Fibroblast of the conjunctiva (primary cell): ENCODE measurements at regions not wholly inside any gene's neighbourhood (a gene's known extent, or its start where the extent isn't known, plus 50 kb on each side); places are given as distances from the start of the nearest gene placed in this dataset.
"Not testable (repeated sequence)": the region's sequence is repeated elsewhere in the genome, so short reads cannot be mapped to it uniquely, and the experiment has no call there.

Source experiments
- DNase-seq: peaks from one replicate; pipeline ENCODE4 v3.0.0-alpha.2; 2010; ENCODE audit warnings: low read depth

- DNase-seq, result no peak
Measured at GRCh38 chr14:86987966-86988365, 1005.0 kb downstream of the GALC start.

- DNase-seq, result no peak
Measured at GRCh38 chr14:86973177-86973576, 1019.8 kb downstream of the GALC start.

GRCh38 chr14:86971292-86971691 is 1021.7 kb downstream of the GALC start:
- DNase-seq, result no peak

GRCh38 chr14:86961106-86961716 is 1031.8 kb downstream of the GALC start:
- DNase-seq, result no peak

- no peak for DNase-seq
Measured at GRCh38 chr14:86955771-86956354, 1037.1 kb downstream of the GALC start.

DNA sequence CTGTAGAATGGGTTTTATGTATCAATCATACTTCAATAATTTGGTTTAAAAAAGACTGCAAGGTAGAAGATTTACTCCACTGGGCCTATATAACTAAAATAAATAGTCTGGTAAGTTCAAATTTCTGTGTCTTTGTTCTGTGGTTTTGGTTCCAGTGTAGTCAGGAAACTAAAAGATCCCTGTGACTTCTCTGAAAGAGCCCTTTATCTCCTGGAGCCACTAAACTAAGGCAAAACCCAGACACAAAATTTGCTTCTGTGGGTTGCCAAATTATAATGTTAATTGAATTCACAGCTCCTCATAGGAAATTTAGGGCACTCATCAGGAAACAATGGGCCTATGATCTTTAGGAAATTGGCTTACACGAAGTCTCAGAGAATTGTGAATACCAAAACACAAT is 1038.4 kb downstream of the GALC start:
- DNase-seq, result no peak

DNA sequence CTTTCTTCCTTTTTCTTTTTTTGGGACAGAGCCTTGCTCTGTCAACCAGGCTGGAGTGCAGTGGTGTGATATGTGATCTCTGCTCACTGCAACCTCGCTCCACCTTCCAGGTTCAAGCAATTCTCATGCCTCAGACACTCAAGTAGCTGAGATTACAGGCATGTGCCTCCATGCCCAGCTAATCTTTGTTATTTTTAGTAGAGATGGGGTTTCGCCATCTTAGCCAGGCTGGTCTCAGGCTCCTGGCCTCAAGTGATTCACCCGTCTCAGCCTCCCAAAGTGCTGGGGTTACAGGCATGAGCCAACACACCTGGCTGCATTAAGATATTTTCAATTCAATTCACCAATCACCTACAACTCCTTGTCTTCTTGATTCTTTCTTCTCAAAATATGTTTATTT is 1046.5 kb downstream of the GALC start:
- DNase-seq, result no peak

GRCh38 chr14:86944434-86944833 is 1048.5 kb downstream of the GALC start:
- DNase-seq, result no peak

GRCh38 chr14:86943391-86944365 is 1049.3 kb downstream of the GALC start:
- no peak for DNase-seq

DNA sequence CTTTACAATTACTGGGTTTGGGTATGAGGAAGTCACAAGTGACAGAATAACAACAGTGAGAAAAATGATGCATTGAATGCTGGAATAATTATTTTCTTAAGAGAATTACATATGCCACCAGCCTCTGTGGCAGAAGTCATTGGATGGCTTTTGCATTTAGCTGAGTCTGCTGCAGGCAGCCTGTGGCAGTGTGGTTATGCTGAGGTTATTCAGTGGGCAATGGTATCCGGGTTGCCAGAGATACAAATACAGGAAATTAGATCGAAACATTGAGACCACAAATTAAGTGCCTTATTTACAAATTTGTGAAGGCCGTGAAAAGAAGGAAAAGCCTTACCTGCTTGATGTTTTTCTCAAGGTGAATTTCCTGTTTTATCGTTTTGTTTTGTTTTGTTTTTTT is 1050.0 kb downstream of the GALC start:
- DNase-seq, result no peak

DNA sequence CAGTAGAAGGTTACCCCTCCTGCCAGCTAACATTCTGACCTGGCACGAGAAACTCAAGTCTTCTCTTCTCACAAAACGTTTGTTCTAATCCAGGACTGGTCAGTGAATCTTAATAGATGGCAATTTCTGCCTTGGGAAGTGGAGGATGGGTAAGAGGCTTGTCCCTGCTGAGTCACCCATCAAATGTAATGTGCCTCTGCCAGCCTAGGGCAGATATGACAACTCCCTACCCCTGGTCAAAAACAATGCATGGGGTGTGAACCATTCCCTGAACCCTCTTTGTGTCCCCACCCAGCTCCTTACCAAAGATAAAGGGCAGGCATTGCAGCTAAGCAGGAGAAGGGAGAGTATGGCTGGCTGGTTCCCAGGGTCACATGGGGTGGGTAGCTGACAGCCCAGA is 1052.9 kb downstream of the GALC start:
- DNase-seq, result no peak

GRCh38 chr14:86938320-86938719 is 1054.7 kb downstream of the GALC start:
- no peak for DNase-seq

- DNase-seq, result no peak
Measured at GRCh38 chr14:86936556-86936955, 1056.4 kb downstream of the GALC start.

- DNase-seq, result no peak
Measured at GRCh38 chr14:86935241-86935885, 1057.6 kb downstream of the GALC start.

GRCh38 chr14:86933958-86934595 is 1058.9 kb downstream of the GALC start:
- no peak for DNase-seq

- no peak for DNase-seq
Measured at GRCh38 chr14:86933460-86933859, 1059.5 kb downstream of the GALC start.

- peak; percentile 26 for DNase-seq
Measured at GRCh38 chr14:86915406-86915805, 1077.6 kb downstream of the GALC start.

DNA sequence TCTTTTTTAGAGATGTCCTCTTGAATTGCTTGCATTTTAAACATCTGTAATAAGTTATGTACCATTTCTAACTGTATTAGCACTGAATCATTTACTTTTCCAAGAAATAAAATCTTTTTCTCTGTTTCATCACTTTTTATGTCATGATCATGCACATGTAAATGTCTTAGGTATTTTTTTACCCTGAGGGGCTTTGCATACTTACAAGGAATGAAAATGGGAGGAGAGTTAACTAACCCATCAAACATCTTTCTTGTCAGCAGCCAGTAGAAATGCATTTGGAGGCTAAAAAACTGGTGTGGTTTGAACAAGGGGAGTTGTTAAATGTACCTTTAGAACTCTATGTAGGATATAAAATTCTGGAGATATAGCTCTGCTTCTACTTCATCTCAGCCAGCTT is 1080.3 kb downstream of the GALC start:
- DNase-seq, result peak; percentile 6

- DNase-seq, result no peak
Measured at GRCh38 chr14:86911486-86911885, 1081.5 kb downstream of the GALC start.

DNA sequence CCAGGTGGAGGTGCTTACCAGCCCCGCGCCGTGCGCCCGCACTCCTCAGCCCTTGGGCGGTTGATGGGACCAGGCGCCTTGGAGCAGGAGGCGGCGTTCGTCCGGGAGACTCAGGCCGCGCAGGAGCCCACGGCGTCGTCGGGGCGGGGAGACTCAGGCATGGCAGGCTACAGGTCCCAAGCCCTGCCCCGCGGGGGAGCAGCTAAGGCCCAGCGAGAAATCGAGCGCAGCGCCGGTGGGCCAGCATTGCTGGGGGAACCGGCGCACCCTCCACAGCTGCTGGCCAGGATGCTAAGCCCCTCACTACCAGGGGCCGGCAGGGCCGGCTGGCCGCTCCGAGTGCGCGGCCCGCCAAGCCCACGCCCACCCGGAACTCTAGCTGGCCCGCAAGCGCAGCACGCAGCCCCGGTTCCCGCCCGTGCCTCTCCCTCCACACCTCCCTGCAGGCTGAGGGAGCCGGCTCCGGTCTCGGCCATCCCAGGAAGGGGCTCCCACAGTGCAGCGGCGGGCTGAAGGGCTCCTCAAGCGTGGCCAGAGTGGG is 1087.5 kb downstream of the GALC start:
- not testable (repeated sequence) for DNase-seq

- no peak for DNase-seq
Measured at GRCh38 chr14:86902176-86902950, 1090.6 kb downstream of the GALC start.
